Spinal cord (tissue), 9 donors: ENCODE measurements at regions not wholly inside any gene's neighbourhood (a gene's known extent, or its start where the extent isn't known, plus 50 kb on each side); places are given as distances from the start of the nearest gene placed in this dataset.
"Not testable (repeated sequence)": the region's sequence is repeated elsewhere in the genome, so short reads cannot be mapped to it uniquely, and the experiment has no call there.

Experiments used
- DNase-seq, 6 donors: peaks; one replicate each; pipeline versions ENCODE4 v3.0.0 to v3.0.0-alpha.2; 2013 to 2015; ENCODE audit warnings: low spot score in 6 of 6, low read depth in 4 of 6
- H3K27ac ChIP-seq: one replicate; pipeline ENCODE4 v1.5.1; 2013; ENCODE audit warnings: low read depth, low read length, control low read depth
- H3K27me3 ChIP-seq: one replicate; pipeline ENCODE4 v1.6.1; 2013; ENCODE audit warnings: low read length; ENCODE audit not compliant: control insufficient read depth, insufficient read depth
- H3K36me3 ChIP-seq: one replicate; pipeline ENCODE4 v1.6.1; 2013; ENCODE audit warnings: low read length; ENCODE audit not compliant: control insufficient read depth, insufficient read depth
- H3K4me1 ChIP-seq: one replicate; pipeline ENCODE4 v1.6.1; 2013; ENCODE audit warnings: low read length; ENCODE audit not compliant: control insufficient read depth, insufficient read depth
- H3K4me3 ChIP-seq: one replicate; pipeline ENCODE4 v1.5.1; 2013; ENCODE audit warnings: low read depth, low read length, control low read depth
- H3K9me3 ChIP-seq: one replicate; pipeline ENCODE4 v1.6.1; 2013; ENCODE audit warnings: low read length; ENCODE audit not compliant: control insufficient read depth, insufficient read depth
- WGBS: methylation state at CpG from one replicate; pipeline ENCODE4 v1.1.5; 2013; ENCODE audit warnings: missing lambda C conversion rate; ENCODE audit not compliant: insufficient coverage; 5-methylcytosine and 5-hydroxymethylcytosine counted together
- donor health status: healthy.

GRCh38 chr4:11675051-11675800 is 246.5 kb upstream of the HS3ST1 start:
- Histone ChIP-seq H3K27ac (no peak overlapping the region), H3K9me3 (peaks cover 2% of the 10 kb centered on the region), H3K4me1 (no peaks in the 10 kb centered on the region), H3K27me3 (no peaks in the 10 kb centered on the region), H3K4me3 (no peak overlapping the region), H3K36me3 (no peaks in the 10 kb centered on the region)
- DNase-seq = no peak
- WGBS = no CpG with 5 or more reads among the region's 3 CpGs

- no peaks in the 10 kb centered on the region for H3K27me3 ChIP-seq
- H3K4me3 ChIP-seq = no peak overlapping the region
- H3K4me1 ChIP-seq = no peaks in the 10 kb centered on the region
- no peak for DNase-seq
- no peaks in the 10 kb centered on the region for H3K9me3 ChIP-seq
- no peak overlapping the region for H3K27ac ChIP-seq
- no peaks in the 10 kb centered on the region for H3K36me3 ChIP-seq
These were observed 241.6 kb upstream of the HS3ST1 start for GRCh38 chr4:11670304-11670703.

- H3K27me3 ChIP-seq = no peaks in the 10 kb centered on the region
- no peaks in the 10 kb centered on the region for H3K36me3 ChIP-seq
- no peak overlapping the region for H3K27ac ChIP-seq
- DNase-seq = no peak
- H3K9me3 ChIP-seq = no peaks in the 10 kb centered on the region
- H3K4me3 ChIP-seq = no peak overlapping the region
- 100% methylated on average over 2 of the region's 2 CpGs for WGBS
- H3K4me1 ChIP-seq = no peaks in the 10 kb centered on the region
These were observed 240.5 kb upstream of the HS3ST1 start for GRCh38 chr4:11669156-11669555.

DNA sequence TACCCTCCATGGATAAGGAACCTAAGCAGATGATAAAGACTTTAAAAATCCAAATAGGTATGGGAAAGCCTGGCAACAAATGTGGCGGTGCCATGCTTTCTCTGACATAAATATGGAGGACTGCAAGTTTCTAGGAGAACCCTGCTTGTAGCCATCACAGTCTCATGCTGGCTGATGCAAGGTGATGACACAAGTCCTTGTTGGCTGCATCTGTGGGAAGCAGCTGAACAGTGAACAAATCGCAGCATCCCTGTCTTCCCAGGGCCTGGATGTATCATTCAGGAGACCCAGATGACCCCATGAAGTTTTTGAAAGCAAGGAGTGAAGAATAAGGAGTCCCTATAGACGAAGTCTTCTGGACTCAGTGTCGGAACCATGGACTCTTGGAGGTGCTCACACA is 234.4 kb upstream of the HS3ST1 start:
- WGBS = 98% methylated on average over 4 of the region's 4 CpGs
- no peaks in the 10 kb centered on the region for H3K4me1 ChIP-seq
- no peak overlapping the region for H3K27ac ChIP-seq
- H3K4me3 ChIP-seq = no peak overlapping the region
- H3K36me3 ChIP-seq = no peaks in the 10 kb centered on the region
- H3K9me3 ChIP-seq = no peaks in the 10 kb centered on the region
- DNase-seq = no peak
- H3K27me3 ChIP-seq = no peaks in the 10 kb centered on the region

- WGBS = 37% methylated on average over 10 of the region's 19 CpGs
- Histone ChIP-seq H3K9me3 (no peaks in the 10 kb centered on the region), H3K4me1 (no peaks in the 10 kb centered on the region), H3K36me3 (no peaks in the 10 kb centered on the region), H3K4me3 (no peak overlapping the region), H3K27ac (no peak overlapping the region), H3K27me3 (no peaks in the 10 kb centered on the region)
- peak in 4 of 6 donors; percentile 1 to 81 (median 25) for DNase-seq
These were observed 222.3 kb upstream of the HS3ST1 start for GRCh38 chr4:11650801-11651596.

- DNase-seq = no peak
- no peaks in the 10 kb centered on the region for H3K4me1 ChIP-seq
- H3K27ac ChIP-seq = no peak overlapping the region
- H3K9me3 ChIP-seq = peaks cover 2% of the 10 kb centered on the region
- H3K36me3 ChIP-seq = no peaks in the 10 kb centered on the region
- H3K4me3 ChIP-seq = no peak overlapping the region
- H3K27me3 ChIP-seq = no peaks in the 10 kb centered on the region
These were observed 218.7 kb upstream of the HS3ST1 start for GRCh38 chr4:11647433-11647832.

DNA sequence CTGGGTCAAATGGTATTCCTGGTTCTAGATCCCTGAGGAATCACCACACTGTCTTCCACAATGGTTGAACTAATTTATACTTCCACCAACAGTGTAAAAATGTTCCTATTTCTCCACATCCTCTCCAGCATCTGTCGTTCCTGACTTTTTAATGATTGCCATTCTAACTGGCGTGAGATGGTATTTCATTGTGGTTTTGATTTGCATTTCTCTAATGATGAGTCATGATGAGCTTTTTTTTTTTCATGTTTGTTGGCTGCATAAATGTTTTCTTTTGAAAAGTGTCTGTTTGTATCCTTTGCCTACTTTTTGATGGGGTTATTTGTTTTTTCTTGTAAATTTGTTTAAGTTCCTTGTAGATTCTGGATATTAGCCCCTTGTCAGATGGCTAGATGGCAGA is 214.4 kb upstream of the HS3ST1 start:
- H3K27ac ChIP-seq, H3K9me3 ChIP-seq, H3K36me3 ChIP-seq, H3K27me3 ChIP-seq, H3K4me1 ChIP-seq, DNase-seq, H3K4me3 ChIP-seq: not testable (repeated sequence)
- WGBS = no CpG with 5 or more reads among the region's 2 CpGs

- Histone ChIP-seq H3K27me3 (no peaks in the 10 kb centered on the region), H3K4me3 (no peak overlapping the region), H3K9me3 (peaks cover 2% of the 10 kb centered on the region), H3K27ac (no peak overlapping the region), H3K4me1 (no peaks in the 10 kb centered on the region), H3K36me3 (no peaks in the 10 kb centered on the region)
- WGBS = 70% methylated on average over 2 of the region's 2 CpGs
- no peak for DNase-seq
These were observed 211.9 kb upstream of the HS3ST1 start for GRCh38 chr4:11640584-11640983.

DNA sequence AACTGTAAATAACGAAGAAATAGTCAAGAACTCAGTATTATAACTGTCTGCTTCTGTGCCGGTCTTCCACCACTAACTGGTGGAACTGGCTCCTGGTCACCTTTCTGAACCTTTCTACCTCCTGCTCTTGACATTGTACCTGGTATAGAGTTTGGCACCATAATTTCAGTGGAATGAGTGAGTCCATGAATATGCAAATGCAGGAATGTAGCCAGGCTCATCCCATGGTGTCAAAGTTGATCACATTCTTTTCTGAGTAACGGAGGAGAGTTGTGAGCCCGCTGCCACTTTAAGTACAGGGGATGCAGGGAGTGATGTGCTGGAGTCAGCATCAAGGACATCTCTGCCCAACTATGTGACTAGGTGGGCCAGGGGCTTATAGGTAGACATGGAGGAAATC is 207.9 kb upstream of the HS3ST1 start:
- Histone ChIP-seq H3K36me3 (no peaks in the 10 kb centered on the region), H3K27ac (no peak overlapping the region), H3K4me1 (no peaks in the 10 kb centered on the region), H3K4me3 (no peak overlapping the region), H3K27me3 (no peaks in the 10 kb centered on the region), H3K9me3 (no peaks in the 10 kb centered on the region)
- WGBS = 92% methylated on average over 2 of the region's 4 CpGs
- DNase-seq = no peak

DNA sequence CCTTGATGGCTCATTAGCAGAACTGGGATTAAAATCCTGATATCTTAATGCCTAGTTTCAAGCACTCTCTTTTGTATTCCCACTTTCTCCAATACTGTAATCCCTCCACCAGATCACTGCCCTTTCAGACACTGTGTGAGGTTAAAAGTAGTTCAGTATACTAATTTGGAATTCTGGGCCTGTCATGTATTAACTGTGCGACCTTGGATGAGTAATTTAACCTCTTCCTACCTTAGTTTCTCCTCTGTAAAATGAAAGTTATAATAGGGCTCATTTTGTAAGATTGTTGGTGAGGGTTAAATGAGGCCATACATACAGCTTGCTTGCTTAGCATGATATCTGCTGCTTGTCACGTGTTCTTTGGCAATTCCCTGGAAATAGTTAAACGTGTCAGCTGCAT is 207.3 kb upstream of the HS3ST1 start:
- H3K4me1 ChIP-seq = no peaks in the 10 kb centered on the region
- H3K4me3 ChIP-seq = no peak overlapping the region
- H3K36me3 ChIP-seq = no peaks in the 10 kb centered on the region
- H3K9me3 ChIP-seq = no peaks in the 10 kb centered on the region
- no peak for DNase-seq
- WGBS = 76% methylated on average over 2 of the region's 3 CpGs
- H3K27ac ChIP-seq = no peak overlapping the region
- H3K27me3 ChIP-seq = no peaks in the 10 kb centered on the region
